Nephron progenitor cell (in vitro differentiated cells): ENCODE measurements at regions not wholly inside any gene's neighbourhood (a gene's known extent, or its start where the extent isn't known, plus 50 kb on each side); places are given as distances from the start of the nearest gene placed in this dataset.

Source experiments
- DNase-seq: peaks from one replicate; pipeline ENCODE4 v3.0.0; 2021
- H3K27ac Mint-ChIP-seq: 2 replicates; pipeline ENCODE4 v1.8.0; 2021; ENCODE audit warnings: mild to moderate bottlenecking, moderate library complexity, mixed read lengths
- H3K27me3 Mint-ChIP-seq: 2 replicates; pipeline ENCODE4 v1.8.0; 2021; ENCODE audit warnings: mild to moderate bottlenecking, low read depth, mixed read lengths; ENCODE audit not compliant: poor library complexity
- H3K36me3 Mint-ChIP-seq: 2 replicates; pipeline ENCODE4 v1.8.0; 2021; ENCODE audit warnings: low read depth, mixed read lengths
- H3K4me1 Mint-ChIP-seq: 2 replicates; pipeline ENCODE4 v1.8.0; 2021; ENCODE audit warnings: mixed read lengths
- H3K4me3 Mint-ChIP-seq: 2 replicates; pipeline ENCODE4 v1.8.0; 2021; ENCODE audit warnings: mild to moderate bottlenecking, moderate library complexity, mixed read lengths
- H3K9me3 Mint-ChIP-seq: 2 replicates; pipeline ENCODE4 v1.8.0; 2021; ENCODE audit warnings: mild to moderate bottlenecking, moderate library complexity, mixed read lengths
- CTCF ChIP-seq: fragments of 200-600 bp; sonication (generic); IDR thresholded peaks from 2 replicates; pipeline ENCODE4 v1.5.0; 2021; ENCODE audit warnings: antibody characterized with exemption

DNA sequence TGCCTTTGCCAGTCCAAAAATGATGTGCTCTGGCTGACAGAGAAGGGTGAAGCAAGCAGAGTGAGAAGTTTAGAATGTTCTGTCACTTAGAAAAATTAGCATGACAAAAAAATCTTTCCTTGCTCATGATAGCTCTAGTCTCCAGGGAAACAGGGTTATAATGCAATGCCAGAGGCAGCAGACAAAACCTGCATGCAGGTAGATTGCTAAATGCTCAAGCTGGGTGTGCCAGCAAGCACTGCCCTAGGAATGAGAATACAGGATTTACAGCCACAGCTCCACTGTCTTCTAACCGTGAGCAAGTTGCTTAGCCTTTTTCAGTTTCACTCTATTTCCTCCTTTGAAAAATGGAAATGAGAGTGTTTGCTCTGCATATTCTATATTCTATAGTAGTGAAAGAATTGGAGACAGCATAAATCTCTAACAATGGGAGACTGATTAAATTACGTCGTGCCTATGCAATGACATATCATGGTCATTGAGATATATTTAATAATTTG, 516.6 kb upstream of the C16orf82 start:
- peaks cover 11% of the 10 kb centered on the region for H3K27me3 Mint-ChIP-seq
- no peaks in the 10 kb centered on the region for H3K4me1 Mint-ChIP-seq
- no peak overlapping the region for H3K4me3 Mint-ChIP-seq
- no peak for DNase-seq
- no peak overlapping the region for H3K27ac Mint-ChIP-seq
- H3K36me3 Mint-ChIP-seq, result no peaks in the 10 kb centered on the region
- no peak for TF ChIP-seq CTCF
- no peaks in the 10 kb centered on the region for H3K9me3 Mint-ChIP-seq

GRCh38 chr16:26554030-26554429, 512.7 kb upstream of the C16orf82 start:
- H3K27me3 Mint-ChIP-seq, result peaks cover 8% of the 10 kb centered on the region
- no peaks in the 10 kb centered on the region for H3K4me1 Mint-ChIP-seq
- no peaks in the 10 kb centered on the region for H3K36me3 Mint-ChIP-seq
- H3K4me3 Mint-ChIP-seq, result no peak overlapping the region
- no peak for DNase-seq
- H3K27ac Mint-ChIP-seq, result no peak overlapping the region
- no peak for TF ChIP-seq CTCF
- H3K9me3 Mint-ChIP-seq, result no peaks in the 10 kb centered on the region

DNA sequence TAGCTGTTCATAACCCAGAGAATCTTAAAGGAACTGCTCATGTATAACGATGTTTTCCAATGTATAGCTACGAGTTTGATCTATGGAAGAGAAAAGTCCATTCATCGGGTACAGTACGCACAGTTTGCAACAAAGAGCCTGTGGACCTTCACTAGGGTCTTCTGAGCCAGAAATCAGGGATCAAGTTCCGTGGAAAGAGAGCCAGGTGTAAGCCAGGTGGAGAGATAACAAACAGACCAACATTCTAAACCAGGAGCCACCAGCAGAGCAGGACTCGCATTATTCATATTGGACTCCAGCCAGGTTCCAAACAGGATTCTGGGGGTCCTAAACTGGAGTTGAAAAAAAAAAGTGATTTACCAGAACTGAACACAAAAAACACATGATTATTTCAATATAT, 505.4 kb upstream of the C16orf82 start:
- no peak overlapping the region for H3K4me3 Mint-ChIP-seq
- TF ChIP-seq CTCF, result no peak
- H3K27me3 Mint-ChIP-seq, result peaks cover 23% of the 10 kb centered on the region
- no peak overlapping the region for H3K27ac Mint-ChIP-seq
- no peaks in the 10 kb centered on the region for H3K36me3 Mint-ChIP-seq
- H3K9me3 Mint-ChIP-seq, result peaks cover 3% of the 10 kb centered on the region
- no peaks in the 10 kb centered on the region for H3K4me1 Mint-ChIP-seq
- no peak for DNase-seq

GRCh38 chr16:26563018-26563417, 503.7 kb upstream of the C16orf82 start:
- Mint-ChIP-seq H3K4me1 (no peaks in the 10 kb centered on the region), H3K9me3 (peaks cover 3% of the 10 kb centered on the region), H3K36me3 (no peaks in the 10 kb centered on the region), H3K27me3 (peaks cover 19% of the 10 kb centered on the region), H3K4me3 (no peak overlapping the region), H3K27ac (no peak overlapping the region)
- TF ChIP-seq CTCF, result no peak
- no peak for DNase-seq

DNA sequence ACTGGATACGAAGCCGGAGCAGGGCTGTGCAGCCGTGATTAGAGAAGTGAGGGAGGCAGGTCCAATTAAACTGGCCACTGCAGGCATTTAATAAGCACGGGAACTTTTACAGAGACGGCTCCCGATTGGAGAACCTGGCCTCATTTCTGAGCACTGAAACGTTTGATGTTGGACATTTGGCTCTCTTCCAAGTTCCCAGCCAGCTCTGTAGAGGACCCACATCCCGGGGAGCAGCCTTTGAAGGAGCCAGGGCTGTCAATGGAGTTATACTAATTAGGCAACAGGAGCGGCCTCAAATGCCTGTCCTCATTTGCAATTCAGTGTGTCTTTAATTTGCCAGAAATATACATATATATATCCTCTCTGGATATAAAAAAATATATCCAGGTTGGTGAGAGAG, 499.4 kb upstream of the C16orf82 start:
- H3K27ac Mint-ChIP-seq, result no peak overlapping the region
- H3K36me3 Mint-ChIP-seq, result no peaks in the 10 kb centered on the region
- no peak overlapping the region for H3K4me3 Mint-ChIP-seq
- peaks cover 11% of the 10 kb centered on the region for H3K27me3 Mint-ChIP-seq
- H3K9me3 Mint-ChIP-seq, result no peaks in the 10 kb centered on the region
- peaks cover 4% of the 10 kb centered on the region for H3K4me1 Mint-ChIP-seq
- DNase-seq, result no peak
- TF ChIP-seq CTCF, result no peak

DNA sequence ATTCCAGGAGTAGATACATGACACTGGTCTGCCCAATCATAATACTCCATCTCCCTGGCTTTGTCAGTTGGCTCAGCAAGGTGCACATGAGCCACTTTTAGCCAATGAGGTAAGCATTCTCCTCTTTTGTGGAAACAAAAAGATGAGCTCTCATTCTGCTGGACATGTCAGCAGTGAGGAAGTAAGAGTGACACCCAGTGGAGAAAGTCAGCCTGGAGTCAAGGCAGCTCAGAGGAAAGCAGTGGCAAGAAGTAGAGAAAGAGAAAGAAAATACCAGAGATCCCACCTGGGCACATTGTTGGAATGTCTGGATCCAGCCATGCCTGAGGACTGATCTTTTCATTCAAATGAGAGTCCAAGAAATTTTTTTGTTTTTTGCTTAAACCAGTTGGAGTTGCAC, 496.9 kb upstream of the C16orf82 start:
- Mint-ChIP-seq H3K27me3 (peaks cover 2% of the 10 kb centered on the region), H3K27ac (no peak overlapping the region), H3K36me3 (no peaks in the 10 kb centered on the region), H3K9me3 (peaks cover 6% of the 10 kb centered on the region), H3K4me3 (no peak overlapping the region), H3K4me1 (peaks cover 4% of the 10 kb centered on the region)
- peak; percentile 41 for TF ChIP-seq CTCF
- DNase-seq, result peak; percentile 13
